GM19328 (cell line): ENCODE measurements at regions not wholly inside any gene's neighbourhood (a gene's known extent, or its start where the extent isn't known, plus 50 kb on each side); places are given as distances from the start of the nearest gene placed in this dataset.

Experiments
- ATAC-seq: cut with Tn5 transposase; IDR thresholded peaks from one replicate; pipeline ENCODE4 v1.9.1; 2021; ENCODE audit warnings: mild to moderate bottlenecking, moderate library complexity; ENCODE audit not compliant: unreplicated experiment

DNA sequence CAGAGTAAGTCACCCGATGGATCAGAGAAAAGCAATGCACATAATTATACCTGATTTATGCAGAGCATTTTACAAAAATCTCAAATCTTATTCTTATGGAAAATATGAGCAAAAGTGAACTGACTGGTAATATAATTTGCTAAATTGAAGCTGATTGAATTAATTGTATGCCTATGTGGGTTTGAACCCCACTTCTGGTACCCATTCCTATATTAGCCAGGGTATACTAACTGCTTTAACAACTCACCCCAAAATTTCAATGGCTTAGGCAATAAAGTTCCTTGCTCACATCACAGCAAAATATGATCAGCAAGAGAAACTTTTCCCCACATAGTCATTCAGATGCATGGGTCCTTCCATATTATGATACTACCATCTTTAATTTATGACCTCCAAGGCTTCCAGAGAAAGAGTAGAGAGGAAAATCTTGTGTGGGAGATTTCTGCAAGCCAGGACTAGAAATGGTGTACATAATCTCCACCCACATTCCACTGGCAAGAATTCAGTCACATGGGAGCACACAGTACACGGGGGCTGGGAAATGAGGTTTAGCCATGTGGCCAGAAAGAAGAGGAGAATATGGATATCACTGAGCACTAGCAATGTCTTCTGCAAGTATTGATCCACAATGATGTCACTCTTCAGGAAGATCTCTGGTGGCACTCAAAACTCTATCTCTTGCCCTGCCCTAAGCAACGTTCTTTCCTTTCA, 640.7 kb downstream of the BCOR start:
- ATAC-seq: no peak

DNA sequence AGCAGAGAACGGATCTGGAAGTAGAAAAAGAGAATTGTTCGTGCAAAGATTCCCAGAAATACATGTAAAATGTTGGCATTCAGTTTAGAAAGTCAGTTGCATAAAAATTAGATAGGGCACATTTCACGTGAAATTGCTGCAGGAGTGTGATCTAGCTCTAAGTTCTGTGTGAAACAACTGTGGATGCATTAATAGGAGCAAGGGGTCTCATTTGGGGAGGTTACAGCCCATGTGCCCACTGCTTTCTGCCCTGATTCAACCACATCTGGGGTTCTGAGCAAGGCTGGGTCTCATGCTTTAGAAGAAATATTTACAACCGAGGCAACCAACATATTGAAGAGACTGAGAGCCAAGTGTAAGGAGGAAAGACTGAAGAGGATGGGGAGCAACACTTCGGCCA, 639.0 kb downstream of the BCOR start:
- ATAC-seq: no peak

DNA sequence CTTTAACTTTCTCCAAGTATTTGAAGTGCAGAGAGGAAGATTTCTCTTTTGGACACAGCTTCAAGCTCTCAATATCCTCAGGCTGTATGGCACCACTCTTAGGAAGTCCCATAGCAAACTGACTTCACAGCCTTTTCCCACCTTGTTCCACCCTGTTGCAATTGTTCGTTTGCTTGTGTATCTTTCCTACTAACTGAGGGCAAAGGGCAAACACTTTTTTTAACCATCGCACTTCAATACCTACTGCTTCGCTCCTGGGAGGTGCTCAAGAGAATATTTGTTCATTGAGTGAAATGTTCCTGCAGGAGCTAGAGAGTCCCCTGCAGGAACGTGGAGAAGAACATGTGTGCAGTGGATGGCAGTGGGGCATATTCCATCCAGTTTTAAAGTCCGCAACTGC, 638.6 kb downstream of the BCOR start:
- ATAC-seq: no peak

DNA sequence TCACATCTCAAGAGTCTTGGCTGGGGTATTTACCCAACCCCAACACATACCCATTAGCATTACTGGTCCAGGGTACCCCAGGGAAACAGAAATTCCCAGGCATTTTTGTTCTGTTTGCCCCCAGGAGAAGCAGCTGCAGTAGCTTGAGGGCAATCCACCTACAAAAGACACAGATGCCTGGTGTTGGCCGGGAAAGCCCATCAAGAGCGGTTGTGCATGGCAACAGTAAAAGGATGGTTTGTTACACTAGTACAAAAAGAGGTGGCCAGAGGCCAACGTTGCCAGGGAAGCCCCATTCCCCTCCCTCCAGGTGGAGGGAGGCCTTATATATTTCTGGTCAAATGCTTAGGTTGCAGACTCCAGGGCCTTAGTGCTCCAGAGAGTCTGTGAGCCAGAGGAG, 637.8 kb downstream of the BCOR start:
- no peak for ATAC-seq

DNA sequence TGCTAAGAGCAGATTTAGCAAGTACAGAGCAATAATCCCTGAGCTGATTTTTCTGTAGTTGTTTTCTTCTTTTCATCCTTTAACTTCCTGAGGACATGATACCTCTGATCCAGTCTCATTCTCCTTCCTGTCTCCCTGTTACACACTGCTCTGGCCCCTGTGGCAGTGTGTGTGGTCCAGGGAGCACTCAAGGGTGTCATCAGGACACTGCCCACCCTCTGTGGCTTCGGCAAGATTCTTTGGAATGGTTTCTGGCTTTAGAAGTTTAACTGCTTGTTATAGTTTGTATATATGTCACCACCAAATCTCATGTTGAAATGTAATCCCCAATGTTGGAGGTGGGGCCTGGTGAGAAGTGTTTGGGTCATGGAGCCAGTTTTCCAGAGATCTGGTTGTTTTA, 637.3 kb downstream of the BCOR start:
- ATAC-seq: no peak

DNA sequence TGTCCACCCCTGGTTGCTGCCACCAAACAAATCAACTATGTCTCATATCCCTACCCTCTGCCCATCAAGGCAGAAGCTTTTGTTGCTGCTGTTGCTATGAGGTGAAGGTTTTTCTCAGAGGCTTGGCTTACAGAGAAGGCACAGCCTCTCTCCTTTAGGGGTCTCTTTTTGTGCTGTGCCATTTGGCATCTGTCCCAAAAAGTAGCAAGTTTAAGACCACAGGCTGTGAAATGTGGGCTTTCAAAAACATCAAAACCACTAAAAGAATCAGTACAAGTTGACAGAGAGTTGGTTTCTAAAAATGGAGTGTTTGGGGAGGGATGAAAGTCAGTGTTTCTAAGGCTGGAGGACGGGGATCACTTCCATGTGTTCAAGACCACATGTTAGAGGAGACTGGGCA, 634.9 kb downstream of the BCOR start:
- no peak for ATAC-seq

DNA sequence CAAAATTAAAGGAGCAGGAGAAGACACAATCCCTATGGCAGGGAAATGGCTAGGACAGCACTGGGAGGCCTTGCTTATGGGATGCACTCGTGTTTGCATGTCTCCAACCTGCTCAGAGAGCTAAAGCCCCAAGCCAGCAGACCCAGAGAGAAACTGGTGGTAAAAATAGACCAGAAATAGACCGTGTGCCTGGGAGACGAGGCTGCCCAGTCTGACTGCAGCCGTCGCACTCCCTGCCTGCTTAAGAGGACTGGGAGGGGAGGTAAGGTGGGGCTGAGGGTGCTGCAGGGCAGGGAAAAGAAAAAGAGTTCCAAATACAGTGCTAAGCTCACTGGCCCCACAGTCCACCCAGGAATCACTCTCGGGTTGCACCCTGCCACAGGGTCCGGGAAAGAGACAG, 633.5 kb downstream of the BCOR start:
- ATAC-seq: no peak

DNA sequence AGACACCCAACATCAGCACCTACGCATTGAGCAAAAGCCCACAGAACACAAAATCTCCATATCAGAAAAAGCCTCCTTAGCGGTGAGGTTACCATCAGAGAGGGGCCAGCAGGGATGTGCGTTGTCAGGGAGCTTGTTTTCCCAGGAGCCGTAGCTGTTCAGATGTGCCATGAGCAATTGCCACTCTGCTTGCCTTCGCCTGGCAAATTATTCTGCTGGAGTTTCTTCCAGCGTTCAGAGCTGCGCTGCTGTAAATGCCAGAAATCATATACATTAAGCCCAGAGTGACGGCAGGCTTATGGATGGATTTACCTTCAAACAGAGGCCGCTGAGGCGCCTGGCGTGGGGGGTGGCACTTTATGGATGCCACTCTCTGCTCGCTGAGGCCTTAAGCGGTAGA, 632.3 kb downstream of the BCOR start:
- ATAC-seq: no peak

DNA sequence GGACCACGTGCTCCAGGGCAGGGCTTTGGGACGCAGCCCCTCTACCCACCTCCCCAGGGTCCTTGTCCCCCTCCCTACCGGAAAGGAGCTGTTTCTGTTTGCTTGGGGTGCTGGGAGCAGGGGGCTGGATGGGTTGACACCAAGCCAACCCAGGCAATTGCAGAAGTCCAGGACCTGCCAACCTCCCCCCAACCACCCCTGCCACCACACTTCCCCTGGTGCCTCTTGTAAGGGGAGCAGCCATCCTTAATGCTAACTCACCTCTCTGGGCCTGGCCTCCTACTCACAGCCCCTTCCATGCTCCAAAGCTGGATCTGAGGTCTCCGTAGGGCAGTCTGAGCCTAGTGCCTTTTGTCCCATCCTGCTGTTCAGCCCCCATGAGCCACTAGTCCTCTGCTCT, 631.9 kb downstream of the BCOR start:
- no peak for ATAC-seq

DNA sequence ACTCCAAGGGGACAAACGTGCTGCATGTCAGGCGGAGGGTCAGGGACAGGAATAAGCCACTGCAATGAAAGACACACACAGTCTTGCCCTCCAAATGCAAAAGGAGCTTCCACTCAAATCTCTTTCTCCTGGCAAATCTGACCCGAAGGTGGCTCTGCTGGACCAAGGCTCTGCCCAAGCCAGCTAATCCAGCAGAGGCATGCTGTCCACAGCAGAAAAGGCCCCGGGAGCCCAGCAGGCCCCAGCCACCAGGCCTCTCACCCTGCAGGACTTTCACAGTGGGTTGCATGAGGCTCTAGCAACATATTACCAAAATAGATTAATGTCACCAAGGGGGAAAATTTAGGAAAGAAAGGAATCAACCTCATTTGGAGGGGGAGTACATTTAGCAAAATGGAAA, 628.6 kb downstream of the BCOR start:
- no peak for ATAC-seq

DNA sequence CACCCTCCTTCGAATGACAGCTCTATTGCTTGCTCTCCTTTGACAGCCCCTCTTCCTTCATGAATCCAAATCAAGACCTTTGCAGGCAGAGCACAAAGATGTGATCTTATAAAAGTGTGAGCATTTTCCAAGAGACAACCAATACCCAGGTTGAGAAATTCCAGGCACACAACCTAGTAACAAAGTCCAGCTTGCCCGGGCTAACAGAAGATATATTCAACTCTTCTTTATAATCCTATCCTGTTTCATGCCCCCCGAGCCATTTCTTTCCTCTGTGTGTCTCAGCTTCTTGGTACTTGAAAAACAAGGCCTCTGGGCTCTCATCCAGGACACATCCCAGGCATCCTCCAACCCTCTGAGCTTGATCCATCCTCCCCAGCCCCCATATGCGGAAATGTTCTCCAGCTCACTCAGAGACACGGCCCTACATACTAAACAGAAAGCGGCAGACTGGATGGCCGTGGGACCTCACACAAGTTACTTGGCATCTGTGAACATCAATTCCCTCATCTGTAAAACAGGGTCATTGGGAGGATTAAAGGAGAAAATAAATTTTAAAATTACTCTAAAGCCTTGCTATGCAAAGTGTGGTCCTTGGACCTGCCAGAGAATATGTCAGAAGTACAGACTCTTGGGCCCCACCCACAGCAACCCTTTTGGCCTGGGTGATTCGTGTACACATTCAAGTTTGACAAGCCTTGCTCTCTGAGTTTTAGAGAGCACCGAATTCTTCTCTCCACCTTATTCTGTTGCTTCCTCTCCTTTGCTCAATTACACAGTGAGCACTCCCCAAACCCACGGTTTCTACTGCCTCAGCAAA, 627.0 kb downstream of the BCOR start:
- no peak for ATAC-seq

DNA sequence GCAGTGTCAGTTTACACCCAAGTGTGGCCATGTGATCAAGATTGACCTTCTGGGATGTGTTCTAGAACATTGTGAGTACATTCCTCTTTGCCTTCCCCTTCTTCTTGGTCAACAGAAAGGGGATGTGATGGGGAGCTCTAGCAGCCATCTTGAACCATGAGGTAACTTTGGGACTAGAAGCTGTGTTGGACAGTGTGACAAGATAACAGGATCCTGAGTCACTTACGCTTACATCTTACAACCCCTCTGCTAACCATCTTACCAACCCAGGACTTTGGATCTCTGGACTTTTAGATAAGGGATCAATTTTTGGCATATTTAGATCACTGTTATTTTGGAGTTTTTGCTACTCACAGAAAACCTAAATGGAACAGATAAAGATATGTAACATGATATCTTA, 625.6 kb downstream of the BCOR start:
- ATAC-seq: no peak

DNA sequence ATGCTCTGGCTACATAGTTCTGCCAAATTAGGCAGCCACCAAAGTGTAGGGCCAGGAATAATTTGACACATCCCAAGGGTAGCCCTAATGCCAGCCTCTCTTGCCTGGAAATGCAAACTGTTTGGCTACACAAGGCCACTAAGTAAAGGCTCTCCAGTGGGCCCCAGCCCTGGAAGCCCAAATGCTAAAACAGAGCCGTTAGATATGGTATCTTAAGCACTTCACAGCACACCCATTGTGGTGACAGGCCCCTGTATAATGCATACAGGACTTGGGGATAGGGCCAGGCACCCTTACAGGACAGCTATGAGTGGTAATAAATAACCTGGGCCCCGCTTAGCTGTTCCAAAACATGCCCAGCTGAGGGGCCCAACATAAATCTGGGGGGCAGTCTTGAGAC, 623.9 kb downstream of the BCOR start:
- no peak for ATAC-seq

DNA sequence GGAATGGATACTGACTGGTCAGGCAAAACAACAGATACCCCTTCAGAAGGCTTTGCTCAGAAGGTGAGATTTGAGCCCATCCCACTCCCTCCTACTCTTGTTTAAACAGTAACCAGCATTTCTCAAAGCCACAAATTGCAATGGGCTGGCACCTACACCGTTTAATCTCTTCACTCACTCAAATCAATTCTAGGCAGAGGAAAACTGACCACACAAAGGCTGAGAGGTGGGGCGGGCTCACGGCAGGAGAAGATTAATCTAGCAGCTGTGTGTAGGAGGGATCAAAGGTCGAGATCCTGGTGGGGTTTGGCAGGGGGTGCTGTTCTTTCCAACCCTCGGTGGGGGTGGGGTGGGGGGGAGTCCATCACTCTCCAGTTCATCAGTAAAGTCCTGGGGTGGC, 622.4 kb downstream of the BCOR start:
- no peak for ATAC-seq

DNA sequence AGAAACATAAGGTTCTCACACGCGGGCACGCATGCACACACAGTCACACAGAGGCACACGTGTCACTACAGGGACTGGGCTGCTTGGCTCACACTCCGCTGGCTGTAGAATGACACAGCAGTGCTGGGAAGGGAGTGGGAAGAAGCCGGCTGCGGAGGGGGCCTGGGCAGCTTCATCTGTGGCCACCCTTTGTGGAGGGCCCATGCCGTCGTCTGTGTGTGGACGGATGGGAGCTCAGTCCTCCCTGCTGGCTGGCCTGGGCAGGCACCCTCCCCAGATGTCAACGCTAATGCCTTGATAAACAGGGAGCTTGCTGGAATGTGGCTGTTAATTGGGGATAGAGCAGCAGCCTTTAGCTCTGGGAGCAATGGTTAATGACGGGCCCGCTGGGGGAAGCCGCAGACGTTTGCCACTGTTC, 621.1 kb downstream of the BCOR start:
- no peak for ATAC-seq

DNA sequence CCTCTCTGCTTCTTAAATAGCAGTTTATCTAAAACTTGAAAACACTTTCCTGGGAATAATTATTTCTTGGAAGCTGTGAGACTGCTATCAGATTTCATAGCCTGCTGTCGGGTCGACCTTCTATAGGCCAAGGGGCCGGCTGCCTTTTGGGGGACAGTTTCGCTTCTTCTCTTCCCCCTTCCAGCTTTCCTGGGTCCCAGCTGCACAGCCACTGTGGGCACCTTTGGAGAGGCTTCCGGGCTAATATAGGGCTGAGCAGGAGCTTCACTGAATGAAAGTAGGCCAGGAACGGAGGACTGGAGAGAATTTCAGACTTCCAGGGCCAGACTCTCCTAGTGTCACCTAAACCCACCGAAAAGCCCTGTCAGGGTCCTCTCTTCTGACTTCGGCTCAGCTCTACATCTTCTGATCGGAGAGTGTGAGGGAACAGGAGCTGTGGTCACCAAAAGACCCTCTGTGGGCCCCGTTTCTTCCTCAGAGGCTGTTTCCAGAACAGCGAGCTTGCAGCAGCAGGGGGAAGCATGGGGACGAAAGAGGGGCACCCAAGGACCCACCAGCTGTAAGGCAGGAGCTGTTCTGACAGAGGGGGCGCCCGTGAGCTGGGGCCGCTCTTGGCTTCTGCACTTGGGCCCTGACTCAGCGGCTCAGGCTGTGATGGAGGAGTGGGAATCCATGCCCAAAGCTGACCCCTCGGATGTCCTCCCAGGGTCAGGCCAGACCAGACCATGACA, 620.6 kb downstream of the BCOR start:
- ATAC-seq: no peak

DNA sequence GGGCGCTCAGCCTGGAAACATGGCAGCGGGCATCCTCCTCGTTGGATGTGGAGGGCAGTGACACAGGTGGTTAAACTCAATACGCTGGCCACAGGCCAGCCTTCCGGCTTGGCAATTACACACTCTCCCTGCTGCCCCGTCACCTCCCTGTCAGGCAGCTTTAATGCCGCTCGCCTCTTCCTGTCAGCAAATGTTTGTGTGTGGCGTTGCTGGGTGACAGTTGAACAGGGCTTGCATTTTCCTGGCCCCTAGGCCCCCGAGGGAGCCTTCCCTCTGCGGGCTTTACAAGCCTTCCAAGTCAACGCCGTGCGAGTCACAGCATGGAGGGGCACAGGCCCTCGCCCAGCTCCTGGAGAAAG, 620.0 kb downstream of the BCOR start:
- no peak for ATAC-seq

DNA sequence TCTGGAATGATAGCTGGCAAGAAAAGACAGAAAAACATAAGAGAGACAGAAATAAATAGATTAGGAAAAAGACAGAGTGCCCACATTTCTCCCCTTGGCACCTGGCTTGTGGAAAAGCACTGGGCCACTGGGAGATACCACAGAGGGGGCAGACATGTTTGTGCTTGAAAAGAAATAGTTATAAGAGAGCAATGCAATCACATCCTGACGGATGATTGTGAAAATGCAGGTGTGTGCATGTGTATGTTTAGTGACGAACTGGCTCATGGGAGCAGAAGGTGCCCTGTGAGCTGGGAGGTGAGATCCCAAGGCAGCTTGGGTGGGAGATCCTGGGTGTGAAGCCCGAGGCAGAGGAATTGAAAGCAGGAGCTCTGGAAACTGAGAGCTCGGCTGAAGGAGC, 617.9 kb downstream of the BCOR start:
- ATAC-seq: no peak

DNA sequence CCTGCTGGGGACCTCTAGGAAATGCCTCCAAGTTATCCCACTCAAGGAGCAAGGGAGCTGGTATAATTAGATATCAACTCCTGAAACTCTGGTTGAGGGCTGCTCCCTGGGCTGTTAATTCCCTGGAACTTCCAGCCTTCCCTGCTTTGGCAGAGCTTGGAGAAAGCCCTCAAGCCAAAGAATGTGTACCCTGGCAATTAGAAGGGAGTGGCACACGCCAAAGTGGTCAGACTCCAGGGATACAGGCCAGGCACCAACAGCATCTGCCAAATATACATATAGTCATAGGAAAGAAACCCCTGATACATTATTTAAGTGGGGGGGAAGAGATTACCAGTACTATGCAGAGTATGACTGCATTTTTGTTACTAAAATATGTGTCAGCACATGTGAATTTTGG, 616.8 kb downstream of the BCOR start:
- ATAC-seq: no peak

DNA sequence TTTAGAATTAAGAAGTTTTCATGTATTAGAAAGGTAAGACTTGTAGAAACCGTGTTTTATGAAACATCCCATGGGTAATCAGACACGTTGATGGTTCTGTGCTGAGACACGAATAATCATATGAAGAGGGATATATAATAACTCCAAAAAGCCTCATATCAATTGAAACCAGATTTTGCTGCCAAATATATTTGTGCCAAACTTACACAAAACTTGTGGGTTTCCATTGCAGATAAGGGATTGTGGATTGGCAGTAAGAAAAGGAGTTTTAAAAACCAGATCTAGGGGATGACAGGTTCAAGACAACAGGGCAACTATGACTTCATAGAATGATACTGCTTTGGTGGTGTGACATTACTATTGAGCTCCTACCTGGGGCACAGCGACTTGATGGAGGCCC, 616.1 kb downstream of the BCOR start:
- ATAC-seq: no peak

DNA sequence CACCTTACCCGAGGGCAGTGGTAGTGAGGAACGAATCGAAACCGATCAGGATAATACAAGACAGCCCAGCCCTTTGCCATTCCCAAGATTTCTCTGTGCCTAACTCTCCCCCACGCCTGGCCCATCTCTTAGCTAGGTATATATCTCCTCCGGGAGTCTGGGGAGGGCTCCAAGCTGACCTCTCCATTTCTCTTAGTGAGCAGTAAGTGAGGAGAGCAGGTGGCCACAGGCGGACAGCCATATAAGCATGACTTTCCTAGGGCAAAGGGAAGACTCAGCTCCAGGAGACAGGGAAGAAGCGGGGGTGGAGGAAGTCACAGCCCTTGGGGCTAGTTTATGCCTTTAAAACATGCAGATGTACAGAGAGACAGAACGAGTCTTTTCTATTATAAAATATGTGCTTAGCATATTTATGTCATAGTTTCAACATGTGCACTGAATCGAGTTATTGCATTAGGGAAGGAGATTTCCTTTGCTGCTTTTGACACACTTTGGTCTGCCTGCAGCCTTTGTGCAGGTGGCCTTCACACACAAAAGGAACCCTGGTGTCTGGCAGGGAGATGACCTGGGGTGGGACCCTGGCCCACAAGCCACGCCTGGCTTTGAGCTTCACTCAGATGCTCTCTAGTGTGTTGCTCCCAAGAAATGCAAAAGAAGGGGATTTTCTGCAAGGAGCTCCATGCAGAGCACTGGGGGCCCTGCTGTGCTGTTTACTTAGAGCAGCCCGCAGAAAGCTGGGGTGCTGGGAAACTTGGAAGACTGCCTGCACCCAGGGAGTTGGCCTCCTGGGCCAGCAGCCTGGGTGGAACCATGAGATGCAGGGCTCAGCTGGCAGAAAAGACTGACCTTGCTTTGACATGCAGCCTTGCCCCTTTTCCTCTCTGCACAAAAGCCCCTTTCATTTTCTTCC, 613.3 kb downstream of the BCOR start:
- ATAC-seq: no peak
